ENCODE measurements at regions not wholly inside any gene's neighbourhood (a gene's known extent, or its start where the extent isn't known, plus 50 kb on each side); places are given as distances from the start of the nearest gene placed in this dataset.

DNA sequence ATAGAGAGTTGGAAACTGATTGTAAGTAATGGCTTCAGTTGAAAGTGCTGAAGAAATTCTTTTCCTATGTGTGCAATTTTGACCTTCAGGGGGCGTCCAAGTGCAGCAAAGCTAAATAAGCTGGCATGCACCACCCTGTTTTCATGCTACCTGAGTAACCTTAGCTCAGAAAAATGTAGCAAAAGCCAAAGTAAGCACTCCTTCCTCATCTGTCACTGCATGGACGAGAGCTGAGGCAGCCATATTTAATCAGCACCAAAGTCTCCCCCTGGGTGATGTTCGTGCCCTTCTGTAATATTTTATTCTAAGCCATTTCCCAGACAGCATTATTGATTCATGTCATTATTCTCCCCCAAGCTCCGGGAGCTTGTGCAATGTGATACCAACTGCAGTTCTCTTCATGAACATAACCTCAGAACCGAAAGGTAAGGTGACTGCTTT lies 123.1 kb downstream of the RPS12 start:
- DNase-seq: no peak

DNA sequence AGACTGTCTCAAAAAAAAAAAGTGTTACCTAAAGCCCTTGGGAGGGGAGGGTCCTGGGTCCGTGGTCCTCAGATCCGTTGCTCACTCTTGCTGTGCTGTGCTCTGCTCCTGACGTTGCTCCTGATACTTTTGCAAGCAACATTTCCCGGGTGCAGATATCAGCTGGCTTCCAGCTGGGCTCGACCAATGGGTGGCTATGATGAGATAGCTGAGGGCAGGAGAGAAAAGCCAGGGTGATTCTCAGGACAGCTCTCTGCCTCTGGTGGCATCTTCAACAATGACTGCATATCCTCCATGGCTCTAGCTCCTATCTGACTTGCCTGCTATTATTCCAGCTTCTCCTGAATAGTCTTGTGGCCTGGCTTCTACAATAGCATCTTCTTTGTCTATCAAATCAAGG lies 134.5 kb downstream of the RPS12 start:
- no peak for DNase-seq

DNA sequence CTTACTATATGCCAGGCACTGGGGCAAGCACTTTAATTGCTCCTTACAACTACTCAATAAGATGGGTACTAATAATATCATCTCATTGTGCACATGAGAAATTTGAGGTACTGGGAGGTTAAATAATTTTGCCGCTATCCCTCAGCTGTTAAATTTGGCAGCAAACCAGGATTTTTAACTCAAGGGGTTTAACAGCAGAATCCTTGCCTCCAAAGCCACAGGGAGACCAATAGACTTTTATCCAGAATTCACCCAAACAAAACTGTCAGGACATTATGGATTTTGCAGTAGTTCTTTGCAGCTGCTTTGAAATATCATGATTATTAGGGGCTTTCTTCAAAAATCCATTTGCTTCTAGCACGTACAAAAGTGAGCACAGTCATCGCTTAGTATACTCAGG lies 136.2 kb downstream of the RPS12 start:
- DNase-seq: no peak

DNA sequence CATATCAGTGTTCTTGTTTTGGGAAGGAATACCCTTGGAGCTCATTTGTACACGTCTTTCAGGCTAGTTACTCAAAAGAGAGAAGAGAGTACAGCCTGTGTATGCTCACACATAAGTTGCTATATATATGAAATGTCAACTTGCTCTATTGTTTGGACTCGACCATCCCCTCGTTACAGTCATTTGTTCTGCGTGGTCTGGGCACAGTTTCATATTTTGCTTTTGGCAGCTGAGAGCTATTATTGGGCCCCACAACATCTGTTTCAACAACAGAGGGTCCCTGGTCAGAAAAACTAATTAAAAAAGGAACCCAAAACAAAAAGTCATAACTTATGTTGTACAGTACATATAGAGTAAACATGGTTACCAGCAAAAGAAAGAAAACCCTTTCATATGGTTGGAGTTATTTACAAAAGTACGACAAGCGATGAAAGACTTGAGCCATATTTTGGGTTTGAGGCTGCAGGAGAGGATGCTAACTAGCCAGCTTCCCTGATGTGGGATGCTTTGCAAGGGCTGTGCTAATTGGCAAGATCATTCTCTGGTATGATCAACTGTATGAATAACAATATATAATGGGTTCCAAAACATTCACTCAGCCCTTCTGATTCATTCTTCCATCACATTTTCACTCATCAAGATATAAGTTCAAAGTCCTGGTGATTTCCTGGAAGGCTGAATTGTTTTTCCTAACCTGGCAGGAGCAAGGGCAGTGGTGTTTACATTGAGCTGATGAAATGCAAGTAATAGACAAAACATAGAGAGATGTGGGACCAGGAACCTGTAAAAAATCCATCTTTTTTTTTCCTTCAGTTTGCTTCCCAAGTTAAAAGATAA lies 137.9 kb downstream of the RPS12 start:
- DNase-seq: no peak

DNA sequence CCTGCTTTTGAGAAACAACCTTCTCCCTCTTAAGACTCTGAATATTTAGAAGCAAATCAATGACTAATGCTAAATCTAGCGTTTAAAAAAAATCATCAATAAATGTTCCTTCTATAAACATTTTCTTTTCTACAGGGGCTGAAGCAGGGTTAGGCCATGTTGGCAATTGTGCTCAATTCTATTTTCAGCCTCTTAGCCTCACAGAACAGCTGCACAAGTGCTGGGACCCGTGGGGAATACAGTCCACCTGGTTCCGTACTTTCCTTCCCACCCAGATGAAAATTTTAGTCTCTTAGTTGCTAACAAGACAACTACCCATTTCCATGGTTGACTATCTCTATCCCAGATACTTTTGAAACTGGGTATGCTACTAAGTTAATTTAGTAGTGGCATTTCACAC lies 138.6 kb downstream of the RPS12 start:
- DNase-seq: no peak

DNA sequence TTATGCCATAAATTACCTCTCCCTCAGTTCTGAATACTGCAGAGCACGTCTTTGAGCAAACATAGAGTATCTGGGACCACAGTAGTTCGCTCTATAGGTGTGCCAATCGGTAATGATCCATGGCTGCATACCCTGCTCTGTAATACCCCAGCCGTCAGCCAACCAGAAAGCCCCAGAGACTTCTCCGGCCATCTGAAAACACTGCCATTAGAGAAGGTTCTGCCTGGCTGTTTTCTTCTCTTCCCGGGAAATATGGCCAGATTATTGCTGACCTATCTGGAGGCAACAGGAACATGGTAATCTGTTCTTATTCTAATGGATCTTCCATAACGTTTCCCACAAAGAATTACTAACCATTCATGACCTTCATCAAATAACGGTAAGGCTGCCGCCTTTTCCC lies 139.9 kb downstream of the RPS12 start:
- no peak for DNase-seq

DNA sequence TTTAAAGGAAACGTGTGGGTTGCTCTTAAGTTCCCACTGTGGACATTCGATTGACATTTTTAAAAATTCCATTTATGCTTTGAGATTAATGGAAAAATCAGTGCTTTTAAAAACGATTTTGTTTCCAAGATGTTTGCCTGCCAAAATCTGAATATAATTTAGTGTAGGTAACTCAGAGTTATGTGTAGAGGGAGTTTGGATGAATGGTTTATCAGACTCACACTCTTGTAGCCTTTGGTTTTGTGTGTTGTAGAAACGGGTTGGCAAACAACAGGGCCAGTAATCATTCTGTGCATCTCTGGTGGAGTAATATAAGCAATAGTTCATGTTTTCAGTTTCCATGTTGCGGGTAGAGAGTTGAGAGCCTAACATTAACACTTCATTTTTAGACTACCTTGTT lies 140.6 kb downstream of the RPS12 start:
- DNase-seq: no peak

DNA sequence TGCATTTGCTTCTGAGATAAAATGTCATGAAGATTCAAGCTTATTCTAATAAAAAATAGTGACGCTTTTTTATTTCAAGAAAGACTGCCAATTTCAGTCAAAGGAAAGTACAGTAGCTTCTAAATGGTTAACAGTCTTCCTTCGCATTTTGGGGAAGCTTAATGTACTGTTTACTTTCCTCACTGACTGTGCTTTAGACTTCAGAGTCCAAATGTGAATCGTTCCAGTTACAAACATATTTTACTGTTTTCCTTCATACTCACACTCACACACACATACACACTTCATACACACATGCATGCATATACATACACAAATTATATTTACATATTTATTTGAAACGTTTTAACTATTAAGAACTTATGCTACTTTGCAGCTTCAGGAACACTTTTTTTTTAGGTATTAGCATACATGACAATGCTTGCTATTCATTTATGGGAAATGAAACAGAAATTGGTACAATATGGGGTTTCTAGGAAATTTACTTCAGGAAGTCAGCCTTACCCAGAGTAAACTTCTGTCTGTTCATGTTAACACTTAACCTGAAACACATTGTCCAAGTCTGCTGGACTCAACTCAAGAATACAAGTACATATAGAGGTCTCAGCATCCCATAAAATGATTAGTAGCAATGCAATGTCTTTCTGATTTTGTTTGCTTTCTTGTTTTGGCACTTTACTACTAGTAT lies 145.4 kb downstream of the RPS12 start:
- DNase-seq: no peak

DNA sequence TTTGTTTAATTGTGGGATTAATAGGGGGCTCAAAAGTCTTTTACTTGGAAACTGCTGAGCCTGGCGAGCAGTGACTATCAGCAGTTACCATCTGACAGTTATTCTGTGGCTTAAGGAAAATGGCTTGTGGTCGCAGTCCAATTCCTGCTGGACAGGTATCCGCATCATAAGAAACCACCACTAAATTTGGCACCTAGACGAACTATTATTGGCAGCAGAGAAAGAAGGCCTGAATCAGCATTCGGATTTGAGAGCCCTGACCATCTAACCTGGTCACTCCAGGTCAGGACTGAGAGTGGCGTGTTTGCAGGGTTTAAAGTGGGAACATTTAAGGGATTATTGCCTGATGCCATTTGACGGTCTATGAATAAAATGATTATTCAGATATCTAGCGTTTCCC lies 146.4 kb downstream of the RPS12 start:
- no peak for DNase-seq

DNA sequence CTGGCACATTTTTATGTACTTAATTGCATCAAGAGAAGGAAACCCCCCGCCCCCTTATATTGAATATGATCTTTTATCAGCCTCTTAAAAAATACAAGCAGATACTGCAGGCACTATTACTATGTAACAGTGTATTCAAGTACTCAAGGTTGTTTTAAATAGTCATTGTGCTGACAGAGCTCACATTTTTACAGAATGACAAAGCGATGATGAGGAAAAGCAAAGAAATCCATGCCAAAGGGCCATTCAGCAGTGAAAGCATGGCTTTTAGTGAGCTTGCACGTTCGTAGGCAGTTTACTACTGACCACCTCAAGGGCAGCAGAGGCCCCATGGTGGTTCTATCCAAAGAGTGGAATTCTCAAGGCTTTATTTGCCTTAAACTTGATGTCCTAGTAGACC lies 146.8 kb downstream of the RPS12 start:
- DNase-seq: no peak

DNA sequence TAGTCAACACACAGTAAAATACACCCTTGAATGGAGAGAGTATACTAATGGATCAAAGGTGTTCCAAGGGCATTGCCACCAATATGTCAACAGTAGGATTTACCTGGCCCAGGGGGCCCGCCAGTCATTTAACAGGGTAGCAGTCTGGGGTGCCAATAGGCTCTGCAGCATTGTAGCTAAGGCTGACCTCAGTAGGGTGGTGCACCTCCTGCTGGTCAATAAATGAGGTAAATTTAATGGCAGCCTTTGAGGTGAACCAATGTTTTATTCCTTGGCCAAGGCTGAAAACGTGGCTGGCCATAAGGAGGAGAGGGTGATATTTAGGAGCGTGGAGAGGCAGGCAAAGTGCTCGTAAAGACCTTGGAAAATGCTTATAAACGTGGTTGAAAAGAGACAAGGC lies 147.2 kb downstream of the RPS12 start:
- DNase-seq: no peak

DNA sequence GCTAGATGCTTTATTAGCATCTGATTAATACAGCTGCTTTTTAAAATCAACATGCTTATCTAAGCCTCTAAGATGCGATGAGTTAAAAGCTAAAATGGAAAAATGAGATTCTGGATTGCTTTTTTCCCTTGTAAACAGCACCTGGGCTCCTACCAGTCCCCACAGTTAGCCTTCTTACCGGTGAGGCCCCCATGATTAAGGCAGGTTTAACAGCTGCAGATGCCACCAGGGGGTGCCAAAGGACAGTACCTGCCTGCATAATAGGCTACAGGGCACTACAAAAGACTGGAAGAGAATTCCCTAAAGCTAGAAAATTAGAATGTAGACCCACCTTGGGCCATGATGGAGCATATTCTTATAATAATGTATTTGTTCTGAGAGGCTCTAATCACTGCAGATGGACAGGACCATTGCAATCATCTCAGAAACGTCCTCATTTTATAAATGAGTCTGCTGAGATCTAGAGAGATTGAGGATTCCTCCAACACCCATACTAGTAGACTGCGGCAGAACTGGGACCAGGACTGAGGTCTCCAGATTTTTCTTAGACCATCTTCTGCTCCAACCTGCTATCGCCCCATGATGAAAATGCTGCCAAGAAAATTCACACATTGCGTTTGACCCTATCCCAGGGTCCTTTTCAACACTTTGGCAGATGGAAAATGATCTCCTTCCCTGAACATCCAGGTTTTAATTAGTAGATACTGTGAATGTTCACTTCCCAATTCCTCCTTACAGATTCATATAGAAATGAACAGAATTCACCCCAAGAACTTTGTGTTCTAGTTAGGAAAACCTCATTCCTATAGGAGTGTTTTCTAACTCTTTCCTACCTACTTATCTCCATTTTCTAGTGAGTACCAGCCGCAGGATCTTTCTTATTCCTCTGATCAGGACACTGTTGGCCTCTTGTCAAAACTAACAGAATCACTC lies 148.8 kb downstream of the RPS12 start:
- DNase-seq: peak in 3 of 4 experiments; percentile 9 to 14 (median 9)

DNA sequence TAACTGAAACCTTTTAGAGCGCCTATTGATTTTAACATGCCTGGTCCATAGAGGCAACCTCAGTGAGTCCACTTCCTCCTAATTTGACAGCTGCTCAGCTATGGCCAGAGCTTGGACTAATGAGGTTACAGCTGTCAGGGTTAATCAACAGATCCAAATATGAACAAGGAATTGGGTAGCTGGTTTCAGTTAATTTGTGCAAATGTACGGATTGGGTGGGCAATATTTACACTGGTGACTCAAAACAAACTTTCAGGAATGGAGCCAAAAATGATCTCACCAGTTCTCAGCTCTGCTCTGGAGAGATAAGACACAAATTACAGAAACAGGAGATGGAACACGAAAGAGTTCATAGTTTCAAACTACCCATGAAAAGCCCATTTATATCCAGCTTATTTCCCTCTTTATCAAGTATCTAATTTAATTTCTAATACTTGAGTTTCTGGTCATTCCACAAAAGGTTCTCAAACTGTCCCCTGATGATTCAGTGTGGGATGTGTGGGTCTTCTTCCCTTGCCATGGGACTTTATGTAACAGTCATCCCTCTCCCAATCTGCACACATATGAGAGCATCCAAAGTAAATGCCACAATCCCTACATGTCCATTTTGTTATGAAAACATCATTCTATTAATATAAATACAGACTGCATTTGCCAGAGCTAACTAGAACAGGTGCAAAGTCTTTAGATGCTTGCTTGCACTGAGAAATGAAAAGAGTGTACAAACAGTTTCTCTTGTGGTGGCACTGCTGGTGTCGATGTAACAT lies 149.9 kb downstream of the RPS12 start:
- no peak for DNase-seq

DNA sequence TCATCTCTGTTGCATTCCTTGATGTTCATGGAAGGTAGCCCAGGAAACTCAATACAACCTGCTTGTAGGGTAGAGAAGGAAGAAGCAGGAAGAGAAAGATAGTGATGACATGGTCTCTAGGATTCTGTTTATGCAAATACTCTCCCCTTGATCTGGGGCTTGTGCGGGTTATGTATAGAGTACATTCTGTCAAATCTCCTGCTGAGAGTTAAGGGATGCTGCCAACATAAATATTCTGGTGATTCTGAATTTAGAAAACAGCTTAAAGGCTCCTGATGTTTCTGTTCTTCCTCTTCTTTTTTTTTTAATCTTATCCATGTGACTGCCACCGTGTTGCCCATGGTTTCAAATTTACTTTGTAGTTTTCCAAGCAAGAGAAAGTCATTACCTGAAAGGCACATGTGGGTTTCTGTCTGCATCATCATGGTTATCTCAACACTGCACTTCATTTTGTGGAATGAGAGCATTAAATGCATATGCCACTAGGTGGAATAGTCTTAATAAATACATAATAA lies 150.6 kb downstream of the RPS12 start:
- no peak for DNase-seq

DNA sequence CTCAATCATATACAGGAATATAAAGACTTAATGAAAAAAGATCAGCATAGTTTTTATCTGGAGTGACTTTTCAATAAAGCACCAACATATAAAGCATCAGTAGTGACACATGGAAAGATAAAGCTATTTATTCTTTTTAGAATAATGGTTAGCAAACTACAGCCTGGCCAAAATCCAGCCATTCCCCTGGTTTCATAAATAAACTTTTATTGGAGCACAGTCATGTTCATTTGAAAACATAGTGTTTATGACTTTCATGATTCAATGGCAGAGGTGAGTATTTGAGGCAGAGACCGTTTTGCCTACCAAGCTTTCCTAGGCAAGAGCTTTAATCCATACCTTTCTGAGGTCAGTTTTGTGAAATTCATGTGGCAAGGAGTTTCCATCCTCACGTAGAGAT lies 153.5 kb downstream of the RPS12 start:
- no peak for DNase-seq

DNA sequence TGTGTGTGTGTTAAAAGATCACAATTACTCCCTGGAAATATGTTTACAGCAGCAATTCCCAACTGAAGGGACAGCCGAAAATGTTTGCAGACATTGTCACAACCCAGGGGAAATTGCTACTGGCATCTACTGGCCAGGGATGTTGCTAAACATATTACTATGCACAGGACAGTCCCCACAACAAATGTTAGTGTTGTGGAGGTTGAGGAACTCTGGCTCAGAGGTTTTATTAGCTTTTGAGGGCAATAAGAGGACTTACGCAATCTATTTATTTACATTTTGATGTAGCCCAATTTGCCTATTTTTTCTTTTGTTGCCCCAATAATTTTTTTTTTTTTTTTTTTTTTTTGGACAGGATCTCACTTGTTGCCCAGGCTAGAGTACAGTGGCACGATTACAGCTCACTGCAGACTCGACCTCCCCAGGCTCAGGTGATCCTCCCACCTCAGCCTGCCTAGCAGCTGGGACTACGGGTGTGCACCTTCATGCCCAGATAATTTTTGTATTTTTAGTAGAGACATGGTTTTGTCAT lies 154.1 kb downstream of the RPS12 start:
- DNase-seq: no peak

DNA sequence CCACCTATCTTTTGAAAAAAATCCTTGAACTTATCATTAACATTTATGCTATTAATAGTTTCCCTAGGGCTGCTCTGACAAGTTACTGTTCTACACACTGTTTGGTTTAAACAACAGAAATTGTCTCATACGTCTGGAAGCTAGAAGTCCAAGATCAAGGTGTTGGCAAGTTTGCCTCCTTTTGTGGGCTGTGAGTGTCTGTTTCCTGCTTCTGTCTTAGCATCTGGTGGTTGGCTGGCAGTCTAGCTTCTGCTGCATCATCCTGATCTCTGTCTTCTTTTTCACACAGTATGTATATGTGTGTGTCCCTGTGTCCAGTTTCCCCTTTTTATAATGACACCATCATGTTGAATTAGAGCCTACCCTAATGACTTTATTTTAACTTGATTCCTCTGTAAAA lies 154.8 kb downstream of the RPS12 start:
- no peak for DNase-seq

DNA sequence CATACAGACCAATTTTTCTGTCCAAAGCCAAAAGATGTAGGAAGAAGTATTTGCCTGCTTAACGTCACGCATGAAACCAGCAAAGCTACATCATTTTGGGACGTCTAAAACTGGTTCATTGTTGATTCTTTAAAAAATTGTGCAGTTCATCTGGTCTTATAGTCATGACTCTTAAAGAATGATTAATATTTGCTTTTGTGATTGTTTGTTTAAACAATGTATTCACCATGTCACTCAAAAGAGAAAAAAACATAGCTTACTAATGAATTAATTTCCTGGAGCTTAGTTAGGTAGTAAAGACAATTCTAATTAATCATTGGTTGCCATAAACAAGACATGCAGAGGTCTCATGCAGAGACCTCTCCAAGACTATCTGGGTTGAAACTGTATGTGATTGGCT lies 157.3 kb downstream of the RPS12 start:
- DNase-seq: no peak

DNA sequence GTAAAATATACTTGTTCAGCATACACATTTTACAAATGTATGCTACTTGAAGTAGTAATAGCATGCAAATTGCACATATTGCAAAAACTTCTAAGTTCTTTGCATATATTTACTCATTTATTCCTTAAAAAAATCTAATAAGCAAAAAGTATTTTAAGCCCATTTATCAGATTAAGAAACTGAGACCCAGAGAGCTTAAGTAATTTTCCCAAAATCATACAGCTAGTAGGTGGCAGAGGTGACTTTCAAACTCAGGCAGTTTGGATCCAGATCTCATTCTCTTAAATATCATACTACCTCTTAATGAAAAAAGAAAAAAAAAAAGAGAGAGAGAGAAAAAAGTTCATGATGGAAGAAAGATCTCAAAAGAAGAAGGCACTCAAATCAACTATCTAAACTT lies 157.9 kb downstream of the RPS12 start:
- DNase-seq: no peak

DNA sequence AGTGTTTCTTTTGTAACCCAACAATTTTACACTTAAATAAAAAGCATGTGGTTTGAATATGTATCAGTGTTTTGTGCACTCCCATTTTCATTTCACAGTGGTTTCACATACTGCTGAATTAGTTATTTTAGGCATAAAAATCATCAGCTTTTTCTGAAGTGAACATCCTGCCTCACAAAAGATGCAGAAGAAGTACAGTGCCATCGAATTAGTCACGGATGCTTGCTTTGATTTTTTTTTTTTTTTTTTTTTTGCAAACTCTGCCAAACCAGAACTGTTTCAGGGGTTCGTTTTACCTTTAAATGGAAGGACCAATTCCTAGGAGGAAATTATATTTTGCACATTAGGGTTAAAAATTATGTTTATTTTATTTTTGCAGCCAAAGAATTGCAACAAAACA lies 158.6 kb downstream of the RPS12 start:
- DNase-seq: no peak

DNA sequence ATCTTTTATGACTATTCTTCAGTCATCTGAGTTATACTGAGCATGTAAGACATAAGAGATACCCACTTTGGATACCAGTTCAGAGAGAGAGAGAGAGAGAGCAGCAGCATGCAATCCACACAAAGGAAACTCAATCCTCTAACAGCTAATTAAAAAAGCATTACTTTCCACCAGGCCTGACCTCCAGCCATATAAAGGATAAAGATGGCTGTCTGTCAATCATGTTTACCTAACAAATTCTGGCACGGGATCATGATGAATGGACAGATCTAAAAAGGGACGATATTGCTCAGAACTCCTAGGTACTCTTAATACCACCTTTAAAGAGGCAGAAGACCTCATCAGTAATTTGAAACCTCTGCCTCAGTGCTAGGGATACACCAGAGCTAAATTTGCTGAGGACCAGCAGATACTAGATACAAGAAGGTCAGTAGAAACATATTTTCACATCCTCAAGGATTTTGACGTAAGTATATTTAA lies 159.2 kb downstream of the RPS12 start:
- DNase-seq: no peak

DNA sequence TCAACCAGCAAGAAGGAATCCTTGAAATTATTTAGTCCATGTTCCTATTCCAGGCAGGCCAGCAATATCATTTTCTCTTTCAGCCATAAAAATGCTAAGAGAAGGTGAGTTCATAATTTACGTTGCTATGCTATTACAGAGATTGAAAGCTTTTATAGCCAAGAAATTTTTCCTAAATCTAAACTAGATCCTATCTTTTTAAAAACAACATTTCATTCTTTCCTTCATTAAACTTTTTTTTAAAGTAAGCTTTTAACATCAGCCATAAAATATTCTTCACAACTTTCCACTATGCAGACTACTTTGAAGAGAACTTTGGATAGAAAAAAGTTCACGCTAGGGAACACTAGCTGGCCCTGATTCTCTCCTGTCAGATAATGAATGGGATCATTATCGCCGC lies 159.8 kb downstream of the RPS12 start:
- no peak for DNase-seq
